A549 (cell line): ENCODE measurements at regions not wholly inside any gene's neighbourhood (a gene's known extent, or its start where the extent isn't known, plus 50 kb on each side); places are given as distances from the start of the nearest gene placed in this dataset.

Source experiments
- CBX8 ChIP-seq: fragments of 200-600 bp; sonication (generic); IDR thresholded peaks from 2 replicates; pipeline ENCODE4 v1.6.1; 2016
- MAFK ChIP-seq: fragments of 450-650 bp; IDR thresholded peaks from 2 replicates; pipeline ENCODE4 v1.6.1; 2014; ENCODE audit not compliant: partially characterized antibody
- NPAS2 ChIP-seq: fragments of 250-450 bp; sonication (Bioruptor Pico); IDR thresholded peaks from 2 replicates; pipeline ENCODE4 v1.8.0; 2022; ENCODE audit warnings: mild to moderate bottlenecking, moderate library complexity, borderline replicate concordance
- POLR2A ChIP-seq: IDR thresholded peaks from 2 replicates; pipeline ENCODE4 v1.6.1; 2012; ENCODE audit warnings: mild to moderate bottlenecking, low read length
- RFX5 ChIP-seq: fragments of 450-650 bp; IDR thresholded peaks from 2 replicates; pipeline ENCODE4 v1.7.1; 2014; ENCODE audit warnings: antibody characterized with exemption, mild to moderate bottlenecking, moderate library complexity
- TFCP2L1 ChIP-seq: fragments of 250-450 bp; sonication (Bioruptor Pico); IDR thresholded peaks from 2 replicates; pipeline ENCODE4 v1.5.0; 2021; ENCODE audit warnings: mild to moderate bottlenecking
- ZNF302 ChIP-seq: fragments of 250-450 bp; sonication (Bioruptor Pico); IDR thresholded peaks from 2 replicates; pipeline ENCODE4 v1.9.0; 2021; ENCODE audit warnings: inconsistent platforms, mild to moderate bottlenecking, moderate library complexity
- TF ChIP-seq, protein P1 (sequence below): fragments of >200 bp; sonication (Bioruptor Twin); formaldehyde crosslinking; IDR thresholded peaks from 3 replicates; pipeline ENCODE4 v1.5.1; 2016
- TF ChIP-seq, protein P2 (sequence below): fragments of 250-450 bp; sonication (Bioruptor Pico); IDR thresholded peaks from 2 replicates; pipeline ENCODE4 v1.5.0; 2020; ENCODE audit warnings: low read depth, mild to moderate bottlenecking, moderate library complexity
- TF ChIP-seq, protein P3 (sequence below): fragments of 200-600 bp; sonication (generic); IDR thresholded peaks from 2 replicates; pipeline ENCODE4 v1.6.1; 2016; ENCODE audit warnings: antibody characterized with exemption, mild to moderate bottlenecking, moderate library complexity

DNA sequence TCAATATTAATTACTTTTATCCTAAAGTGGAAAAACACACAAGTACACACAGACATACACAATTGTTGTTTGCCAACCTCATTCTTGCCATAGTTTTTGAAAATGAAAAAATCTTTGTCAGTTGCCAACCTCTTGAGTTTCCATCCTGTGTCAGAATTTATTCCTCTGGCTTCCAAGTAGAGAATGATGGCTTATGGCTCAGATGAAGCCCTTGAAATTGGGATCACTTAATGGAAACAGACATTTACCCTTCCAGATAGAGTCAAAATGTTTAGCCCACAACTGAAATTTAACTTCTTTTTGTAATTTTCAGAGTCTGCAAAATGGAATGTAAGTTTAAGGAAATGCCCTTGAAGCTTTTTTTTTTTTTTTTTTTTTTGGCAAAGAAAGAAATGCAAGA lies 321.6 kb upstream of the TNP1 start:
- TF ChIP-seq, protein P1, sequence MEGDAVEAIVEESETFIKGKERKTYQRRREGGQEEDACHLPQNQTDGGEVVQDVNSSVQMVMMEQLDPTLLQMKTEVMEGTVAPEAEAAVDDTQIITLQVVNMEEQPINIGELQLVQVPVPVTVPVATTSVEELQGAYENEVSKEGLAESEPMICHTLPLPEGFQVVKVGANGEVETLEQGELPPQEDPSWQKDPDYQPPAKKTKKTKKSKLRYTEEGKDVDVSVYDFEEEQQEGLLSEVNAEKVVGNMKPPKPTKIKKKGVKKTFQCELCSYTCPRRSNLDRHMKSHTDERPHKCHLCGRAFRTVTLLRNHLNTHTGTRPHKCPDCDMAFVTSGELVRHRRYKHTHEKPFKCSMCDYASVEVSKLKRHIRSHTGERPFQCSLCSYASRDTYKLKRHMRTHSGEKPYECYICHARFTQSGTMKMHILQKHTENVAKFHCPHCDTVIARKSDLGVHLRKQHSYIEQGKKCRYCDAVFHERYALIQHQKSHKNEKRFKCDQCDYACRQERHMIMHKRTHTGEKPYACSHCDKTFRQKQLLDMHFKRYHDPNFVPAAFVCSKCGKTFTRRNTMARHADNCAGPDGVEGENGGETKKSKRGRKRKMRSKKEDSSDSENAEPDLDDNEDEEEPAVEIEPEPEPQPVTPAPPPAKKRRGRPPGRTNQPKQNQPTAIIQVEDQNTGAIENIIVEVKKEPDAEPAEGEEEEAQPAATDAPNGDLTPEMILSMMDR, result no peak
- no peak for TF ChIP-seq POLR2A
- TF ChIP-seq MAFK, result no peak
- no peak for TF ChIP-seq TFCP2L1 (CRISPR knock-in tag)
- TF ChIP-seq ZNF302, result no peak
- TF ChIP-seq, protein P2, sequence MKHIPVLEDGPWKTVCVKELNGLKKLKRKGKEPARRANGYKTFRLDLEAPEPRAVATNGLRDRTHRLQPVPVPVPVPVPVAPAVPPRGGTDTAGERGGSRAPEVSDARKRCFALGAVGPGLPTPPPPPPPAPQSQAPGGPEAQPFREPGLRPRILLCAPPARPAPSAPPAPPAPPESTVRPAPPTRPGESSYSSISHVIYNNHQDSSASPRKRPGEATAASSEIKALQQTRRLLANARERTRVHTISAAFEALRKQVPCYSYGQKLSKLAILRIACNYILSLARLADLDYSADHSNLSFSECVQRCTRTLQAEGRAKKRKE (CRISPR knock-in tag), result no peak
- TF ChIP-seq, protein P3, sequence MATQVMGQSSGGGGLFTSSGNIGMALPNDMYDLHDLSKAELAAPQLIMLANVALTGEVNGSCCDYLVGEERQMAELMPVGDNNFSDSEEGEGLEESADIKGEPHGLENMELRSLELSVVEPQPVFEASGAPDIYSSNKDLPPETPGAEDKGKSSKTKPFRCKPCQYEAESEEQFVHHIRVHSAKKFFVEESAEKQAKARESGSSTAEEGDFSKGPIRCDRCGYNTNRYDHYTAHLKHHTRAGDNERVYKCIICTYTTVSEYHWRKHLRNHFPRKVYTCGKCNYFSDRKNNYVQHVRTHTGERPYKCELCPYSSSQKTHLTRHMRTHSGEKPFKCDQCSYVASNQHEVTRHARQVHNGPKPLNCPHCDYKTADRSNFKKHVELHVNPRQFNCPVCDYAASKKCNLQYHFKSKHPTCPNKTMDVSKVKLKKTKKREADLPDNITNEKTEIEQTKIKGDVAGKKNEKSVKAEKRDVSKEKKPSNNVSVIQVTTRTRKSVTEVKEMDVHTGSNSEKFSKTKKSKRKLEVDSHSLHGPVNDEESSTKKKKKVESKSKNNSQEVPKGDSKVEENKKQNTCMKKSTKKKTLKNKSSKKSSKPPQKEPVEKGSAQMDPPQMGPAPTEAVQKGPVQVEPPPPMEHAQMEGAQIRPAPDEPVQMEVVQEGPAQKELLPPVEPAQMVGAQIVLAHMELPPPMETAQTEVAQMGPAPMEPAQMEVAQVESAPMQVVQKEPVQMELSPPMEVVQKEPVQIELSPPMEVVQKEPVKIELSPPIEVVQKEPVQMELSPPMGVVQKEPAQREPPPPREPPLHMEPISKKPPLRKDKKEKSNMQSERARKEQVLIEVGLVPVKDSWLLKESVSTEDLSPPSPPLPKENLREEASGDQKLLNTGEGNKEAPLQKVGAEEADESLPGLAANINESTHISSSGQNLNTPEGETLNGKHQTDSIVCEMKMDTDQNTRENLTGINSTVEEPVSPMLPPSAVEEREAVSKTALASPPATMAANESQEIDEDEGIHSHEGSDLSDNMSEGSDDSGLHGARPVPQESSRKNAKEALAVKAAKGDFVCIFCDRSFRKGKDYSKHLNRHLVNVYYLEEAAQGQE, result no peak
- no peak for TF ChIP-seq NPAS2 (CRISPR knock-in tag)
- TF ChIP-seq CBX8, result no peak
- no peak for TF ChIP-seq RFX5
